HL-60 (cell line): ENCODE measurements at regions not wholly inside any gene's neighbourhood (a gene's known extent, or its start where the extent isn't known, plus 50 kb on each side); places are given as distances from the start of the nearest gene placed in this dataset.

Experiments
- DNase-seq, 2 experiments: peaks; one replicate each; pipeline ENCODE4 v3.0.0-alpha.2; 2010 to 2020; ENCODE audit warnings: low read depth in 1 of 2, low spot score in 1 of 2
- H3K27ac ChIP-seq: fragments of 250-450 bp; sonication (Bioruptor Pico); replicated peaks from 2 replicates; pipeline ENCODE4 v1.5.1; 2020; ENCODE audit warnings: mild to moderate bottlenecking, moderate library complexity
- H3K27me3 ChIP-seq: fragments of 250-450 bp; sonication (Bioruptor Pico); 2 replicates; pipeline ENCODE4 v1.5.1; 2021; ENCODE audit warnings: mild to moderate bottlenecking, moderate library complexity; ENCODE audit not compliant: insufficient read depth, poor library complexity, severe bottlenecking
- H3K4me3 ChIP-seq: replicated peaks from 2 replicates; pipeline ENCODE4 v1.5.1; 2011; ENCODE audit warnings: mild to moderate bottlenecking, control low read depth, low read length; ENCODE audit not compliant: insufficient read depth
- CTCF ChIP-seq: IDR thresholded peaks from one replicate; pipeline ENCODE4 v1.5.1; 2011; ENCODE audit warnings: low read length, control low read depth, inconsistent platforms; ENCODE audit not compliant: insufficient read depth
- GABPA ChIP-seq: IDR thresholded peaks from 2 replicates; pipeline ENCODE4 v1.6.1; 2012; ENCODE audit warnings: low read depth
- POLR2AphosphoS5 ChIP-seq: IDR thresholded peaks from 2 replicates; pipeline ENCODE4 v1.6.1; 2012; ENCODE audit warnings: low read depth
- REST ChIP-seq: IDR thresholded peaks from 2 replicates; pipeline ENCODE4 v1.6.1; 2012; ENCODE audit warnings: low read depth; ENCODE audit not compliant: insufficient replicate concordance
- SPI1 ChIP-seq: IDR thresholded peaks from 2 replicates; pipeline ENCODE4 v1.6.1; 2012; ENCODE audit warnings: low read depth, mild to moderate bottlenecking, borderline replicate concordance

- TF ChIP-seq SPI1 = no peak
- no peaks in the 10 kb centered on the region for H3K27me3 ChIP-seq
- DNase-seq = no peak
- no peak overlapping the region for H3K4me3 ChIP-seq
- no peak overlapping the region for H3K27ac ChIP-seq
Observed at GRCh38 chr19:13639342-13639929, 124.9 kb upstream of the MRI1 start.

- TF ChIP-seq CTCF (no peak), GABPA (no peak)
- no peak for DNase-seq
- no peak overlapping the region for H3K27ac ChIP-seq
- H3K27me3 ChIP-seq = no peaks in the 10 kb centered on the region
- H3K4me3 ChIP-seq = no peak overlapping the region
Observed at GRCh38 chr19:13637664-13638063, 126.7 kb upstream of the MRI1 start.

- no peak for TF ChIP-seq CTCF
- TF ChIP-seq POLR2AphosphoS5 = no peak
- TF ChIP-seq GABPA = no peak
- no peak for TF ChIP-seq REST
- TF ChIP-seq SPI1 = no peak
- Histone ChIP-seq H3K4me3 (no peak overlapping the region), H3K27me3 (no peaks in the 10 kb centered on the region), H3K27ac (no peak overlapping the region)
- DNase-seq = no peak
Observed at GRCh38 chr19:13634658-13635057, 128.4 kb upstream of the CACNA1A start.

GRCh38 chr19:13633522-13633922 is 127.2 kb upstream of the CACNA1A start:
- no peak for TF ChIP-seq POLR2AphosphoS5
- TF ChIP-seq CTCF = no peak
- no peak for TF ChIP-seq REST
- TF ChIP-seq SPI1 = no peak
- no peak for TF ChIP-seq GABPA
- no peaks in the 10 kb centered on the region for H3K27me3 ChIP-seq
- H3K4me3 ChIP-seq = no peak overlapping the region
- no peak for DNase-seq
- H3K27ac ChIP-seq = no peak overlapping the region
